ENCODE measurements at regions not wholly inside any gene's neighbourhood (a gene's known extent, or its start where the extent isn't known, plus 50 kb on each side); places are given as distances from the start of the nearest gene placed in this dataset.

DNA sequence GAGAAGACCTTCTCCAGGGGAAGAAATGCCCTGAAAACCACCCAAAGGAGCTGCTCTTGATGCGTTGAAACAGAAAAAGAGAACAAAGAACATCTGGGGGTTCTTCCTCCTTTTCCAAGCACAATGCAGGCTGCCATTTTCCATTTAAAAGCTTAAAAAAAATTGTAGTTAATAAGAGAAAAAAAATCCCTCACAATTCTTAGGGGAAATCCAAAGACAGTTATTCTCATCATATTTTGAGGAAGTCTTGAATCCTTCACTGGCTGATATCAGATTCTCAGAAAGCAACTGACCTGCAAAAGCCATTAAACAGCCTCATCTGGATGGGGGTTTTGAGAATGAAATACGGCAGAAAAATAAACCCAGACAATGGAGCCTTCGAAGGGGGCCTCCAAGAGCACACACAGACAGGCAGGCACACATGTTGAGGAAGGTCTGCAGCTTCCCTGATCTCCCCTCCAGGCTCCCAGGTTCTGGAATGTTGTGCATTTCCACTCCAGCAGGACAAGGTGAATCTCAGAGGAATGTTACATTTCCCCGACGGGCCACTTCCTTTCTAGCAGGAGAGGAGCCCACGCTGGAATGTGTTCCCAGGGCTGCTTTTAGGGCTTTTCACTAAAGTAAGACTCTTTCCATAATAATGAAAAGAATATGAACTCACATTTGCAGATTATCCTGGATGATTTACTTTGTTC, 159.4 kb upstream of the S1PR3 start:
- H3K27me3 ChIP-seq (ENCODE audit: control insufficient read depth, insufficient read depth, low read length) = no peaks in the 10 kb centered on the region
- H3K27ac ChIP-seq (ENCODE audit: low read depth in 2 of 2, low read length in 2 of 2) = no peak overlapping the region
- no peaks in the 10 kb centered on the region for H3K9me3 ChIP-seq (ENCODE audit: control insufficient read depth in 2 of 3, insufficient read depth in 1 of 3, low read length in 3 of 3)
- no peak overlapping the region for H3K4me3 ChIP-seq (ENCODE audit: low read length in 3 of 3)
- DNase-seq (no peak), FAIRE-seq (no peak)
- no peak for TF ChIP-seq CTCF (IDR thresholded peaks at IDR 0.05; ENCODE audit: borderline replicate concordance, extremely low read depth, insufficient read depth)
- H3K9ac ChIP-seq (ENCODE audit: low read length in 3 of 3) = no peak overlapping the region
- H3K4me1 ChIP-seq (ENCODE audit: control insufficient read depth in 2 of 3, insufficient read depth in 2 of 3, low read depth in 1 of 3, low read length in 3 of 3) = peaks cover 0 to 3% (median 0%) of the 10 kb centered on the region in 3 donors
- no peaks in the 10 kb centered on the region for H3K36me3 ChIP-seq (ENCODE audit: control insufficient read depth in 2 of 3, insufficient read depth in 3 of 3, low read length in 3 of 3)
- intact Hi-C loops (cut with DNase I) = no loop called here

- Histone ChIP-seq H3K9me3 (ENCODE audit: control insufficient read depth in 2 of 3, insufficient read depth in 1 of 3, low read length in 3 of 3) (no peaks in the 10 kb centered on the region), H3K4me3 (ENCODE audit: low read length in 3 of 3) (no peak overlapping the region), H3K36me3 (ENCODE audit: control insufficient read depth in 2 of 3, insufficient read depth in 3 of 3, low read length in 3 of 3) (no peaks in the 10 kb centered on the region), H3K9ac (ENCODE audit: low read length in 3 of 3) (no peak overlapping the region), H3K4me1 (ENCODE audit: control insufficient read depth in 2 of 3, insufficient read depth in 2 of 3, low read depth in 1 of 3, low read length in 3 of 3) (no peaks in the 10 kb centered on the region), H3K27ac (ENCODE audit: low read depth in 2 of 2, low read length in 2 of 2) (no peak overlapping the region), H3K27me3 (ENCODE audit: control insufficient read depth, insufficient read depth, low read length) (no peaks in the 10 kb centered on the region)
- DNase-seq = no peak
- no peak for TF ChIP-seq CTCF (IDR thresholded peaks at IDR 0.05; ENCODE audit: borderline replicate concordance, extremely low read depth, insufficient read depth)
- no peak for FAIRE-seq
- intact Hi-C loops (cut with DNase I) = no loop called here
Measured at GRCh38 chr9:88833946-88834345, 157.3 kb upstream of the S1PR3 start.

DNA sequence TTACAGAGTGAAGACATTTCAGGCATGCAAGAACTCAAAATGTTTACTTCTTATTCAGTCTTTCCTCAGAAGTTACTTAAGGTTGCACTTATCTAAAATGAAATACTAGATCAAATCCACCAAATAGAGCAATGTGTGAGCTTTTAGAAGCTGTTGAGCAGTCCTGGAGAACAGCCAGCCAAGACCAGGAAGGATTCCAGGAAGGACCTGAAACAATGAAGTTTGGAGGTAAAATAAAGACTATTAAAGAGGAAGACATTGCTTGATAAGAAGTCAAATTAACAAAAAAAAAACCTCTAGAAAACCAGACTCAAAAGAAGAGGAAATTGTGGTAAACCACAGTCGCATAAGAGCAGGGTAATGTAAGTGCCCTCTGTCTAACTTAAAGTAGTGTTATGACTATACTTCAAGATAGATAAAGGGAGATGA, 156.2 kb upstream of the S1PR3 start:
- H3K4me1 ChIP-seq (ENCODE audit: control insufficient read depth in 2 of 3, insufficient read depth in 2 of 3, low read depth in 1 of 3, low read length in 3 of 3) = no peaks in the 10 kb centered on the region
- intact Hi-C loops (cut with DNase I) = no loop called here
- H3K27ac ChIP-seq (ENCODE audit: low read depth in 2 of 2, low read length in 2 of 2) = no peak overlapping the region
- DNase-seq (no peak), FAIRE-seq (no peak)
- no peaks in the 10 kb centered on the region for H3K27me3 ChIP-seq (ENCODE audit: control insufficient read depth, insufficient read depth, low read length)
- H3K9me3 ChIP-seq (ENCODE audit: control insufficient read depth in 2 of 3, insufficient read depth in 1 of 3, low read length in 3 of 3) = no peaks in the 10 kb centered on the region
- H3K4me3 ChIP-seq (ENCODE audit: low read length in 3 of 3) = no peak overlapping the region
- no peak for TF ChIP-seq CTCF (IDR thresholded peaks at IDR 0.05; ENCODE audit: borderline replicate concordance, extremely low read depth, insufficient read depth)
- H3K9ac ChIP-seq (ENCODE audit: low read length in 3 of 3) = no peak overlapping the region
- H3K36me3 ChIP-seq (ENCODE audit: control insufficient read depth in 2 of 3, insufficient read depth in 3 of 3, low read length in 3 of 3) = no peaks in the 10 kb centered on the region

DNA sequence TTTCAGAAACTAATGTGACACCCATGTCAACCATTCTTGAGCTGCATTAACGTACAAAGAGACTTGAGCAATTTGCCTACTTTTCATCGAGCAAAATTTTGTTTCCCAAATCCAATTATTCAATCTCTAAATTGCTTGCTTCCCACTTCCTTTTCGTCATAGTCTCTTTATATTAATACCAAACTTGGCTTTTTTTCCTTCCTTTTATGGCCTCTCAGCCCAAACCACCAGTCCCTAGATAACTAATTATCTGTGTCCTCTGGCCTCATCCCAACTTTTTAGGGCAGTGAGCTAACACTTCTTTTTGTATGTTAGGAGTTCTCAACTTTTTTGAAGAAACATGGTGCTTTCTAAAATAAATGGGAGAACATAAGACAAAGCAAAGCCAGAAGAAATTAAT, 155.5 kb upstream of the S1PR3 start:
- TF ChIP-seq CTCF (IDR thresholded peaks at IDR 0.05; ENCODE audit: borderline replicate concordance, extremely low read depth, insufficient read depth) = no peak
- no peak overlapping the region for H3K4me3 ChIP-seq (ENCODE audit: low read length in 3 of 3)
- H3K27me3 ChIP-seq (ENCODE audit: control insufficient read depth, insufficient read depth, low read length) = no peaks in the 10 kb centered on the region
- H3K36me3 ChIP-seq (ENCODE audit: control insufficient read depth in 2 of 3, insufficient read depth in 3 of 3, low read length in 3 of 3) = no peaks in the 10 kb centered on the region
- no peaks in the 10 kb centered on the region for H3K9me3 ChIP-seq (ENCODE audit: control insufficient read depth in 2 of 3, insufficient read depth in 1 of 3, low read length in 3 of 3)
- H3K9ac ChIP-seq (ENCODE audit: low read length in 3 of 3) = no peak overlapping the region
- no peak overlapping the region for H3K27ac ChIP-seq (ENCODE audit: low read depth in 2 of 2, low read length in 2 of 2)
- H3K4me1 ChIP-seq (ENCODE audit: control insufficient read depth in 2 of 3, insufficient read depth in 2 of 3, low read depth in 1 of 3, low read length in 3 of 3) = no peaks in the 10 kb centered on the region
- intact Hi-C loops (cut with DNase I) = no loop called here
- FAIRE-seq (no peak), DNase-seq (no peak)
